ENCODE measurements at regions not wholly inside any gene's neighbourhood (a gene's known extent, or its start where the extent isn't known, plus 50 kb on each side); places are given as distances from the start of the nearest gene placed in this dataset.

- FAIRE-seq (no peak), DNase-seq (ENCODE audit: low read depth in 1 of 2, low spot score in 1 of 2) (no peak), ATAC-seq (no peak)
- no peaks in the 10 kb centered on the region for H3K4me1 ChIP-seq
- ChIA-PET CTCF (no interaction called here), POLR2A (no interaction called here)
- H3K9me3 ChIP-seq, result no peaks in the 10 kb centered on the region
- H3K27ac ChIP-seq, result no peak overlapping the region
- no peak overlapping the region for H3K4me2 ChIP-seq
- H3K4me3 ChIP-seq, result no peak overlapping the region
- no peak for TF ChIP-seq HOXB13 (CRISPR knock-in tag; IDR thresholded peaks at IDR 0.05; ENCODE audit: low read depth)
- TF ChIP-seq CBX2 (IDR thresholded peaks at IDR 0.05; ENCODE audit: borderline replicate concordance, low read depth), result no peak
- TF ChIP-seq, protein P1, sequence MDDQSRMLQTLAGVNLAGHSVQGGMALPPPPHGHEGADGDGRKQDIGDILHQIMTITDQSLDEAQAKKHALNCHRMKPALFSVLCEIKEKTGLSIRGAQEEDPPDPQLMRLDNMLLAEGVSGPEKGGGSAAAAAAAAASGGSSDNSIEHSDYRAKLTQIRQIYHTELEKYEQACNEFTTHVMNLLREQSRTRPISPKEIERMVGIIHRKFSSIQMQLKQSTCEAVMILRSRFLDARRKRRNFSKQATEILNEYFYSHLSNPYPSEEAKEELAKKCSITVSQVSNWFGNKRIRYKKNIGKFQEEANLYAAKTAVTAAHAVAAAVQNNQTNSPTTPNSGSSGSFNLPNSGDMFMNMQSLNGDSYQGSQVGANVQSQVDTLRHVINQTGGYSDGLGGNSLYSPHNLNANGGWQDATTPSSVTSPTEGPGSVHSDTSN (IDR thresholded peaks at IDR 0.05), result no peak
- no peak for TF ChIP-seq FOSB (CRISPR knock-in tag; IDR thresholded peaks at IDR 0.05)
Measured at GRCh38 chr10:61018146-61018545, 74.2 kb upstream of the RHOBTB1 start.

- Histone ChIP-seq H3K4me3 (no peak overlapping the region), H3K9me3 (no peaks in the 10 kb centered on the region), H3K27ac (no peak overlapping the region), H3K4me2 (no peak overlapping the region), H3K4me1 (no peaks in the 10 kb centered on the region)
- ChIA-PET CTCF (no interaction called here), POLR2A (no interaction called here)
- ATAC-seq (no peak), FAIRE-seq (no peak), DNase-seq (ENCODE audit: low read depth in 1 of 2, low spot score in 1 of 2) (no peak)
- TF ChIP-seq HEYL (CRISPR knock-in tag; IDR thresholded peaks at IDR 0.05) (no peak), RCOR1 (IDR thresholded peaks at IDR 0.05; ENCODE audit: low read depth, low read length) (no peak), MAZ (IDR thresholded peaks at IDR 0.05; ENCODE audit: borderline replicate concordance, low read depth, low read length) (no peak), ZSCAN20 (CRISPR knock-in tag; IDR thresholded peaks at IDR 0.05) (no peak), NPAS2 (CRISPR knock-in tag; IDR thresholded peaks at IDR 0.05; ENCODE audit: borderline replicate concordance) (no peak), RFX5 (IDR thresholded peaks at IDR 0.05) (no peak), RARB (CRISPR knock-in tag; IDR thresholded peaks at IDR 0.05) (no peak), FOXS1 (CRISPR knock-in tag; IDR thresholded peaks at IDR 0.05) (no peak), POLR2A (IDR thresholded peaks at IDR 0.05; ENCODE audit: low read length) (no peak), JUN (IDR thresholded peaks at IDR 0.05) (no peak), ZFP36 (IDR thresholded peaks at IDR 0.05; ENCODE audit: borderline replicate concordance, partially characterized antibody) (no peak), BHLHE40 (IDR thresholded peaks at IDR 0.05; ENCODE audit: low read depth, low read length) (no peak), HOXA7 (CRISPR knock-in tag; IDR thresholded peaks at IDR 0.05) (no peak), HMGXB4 (CRISPR knock-in tag; IDR thresholded peaks at IDR 0.05; ENCODE audit: borderline replicate concordance) (no peak), BCL3 (IDR thresholded peaks at IDR 0.05) (no peak), CBX8 (IDR thresholded peaks at IDR 0.05) (no peak)
- TF ChIP-seq, protein P2, sequence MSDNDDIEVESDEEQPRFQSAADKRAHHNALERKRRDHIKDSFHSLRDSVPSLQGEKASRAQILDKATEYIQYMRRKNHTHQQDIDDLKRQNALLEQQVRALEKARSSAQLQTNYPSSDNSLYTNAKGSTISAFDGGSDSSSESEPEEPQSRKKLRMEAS (IDR thresholded peaks at IDR 0.05), result no peak
- 72% methylated on average over 1 of the region's 1 CpG for WGBS (ENCODE audit: missing lambda C conversion rate)
Measured at GRCh38 chr10:61016630-61017029, 72.6 kb upstream of the RHOBTB1 start.

DNA sequence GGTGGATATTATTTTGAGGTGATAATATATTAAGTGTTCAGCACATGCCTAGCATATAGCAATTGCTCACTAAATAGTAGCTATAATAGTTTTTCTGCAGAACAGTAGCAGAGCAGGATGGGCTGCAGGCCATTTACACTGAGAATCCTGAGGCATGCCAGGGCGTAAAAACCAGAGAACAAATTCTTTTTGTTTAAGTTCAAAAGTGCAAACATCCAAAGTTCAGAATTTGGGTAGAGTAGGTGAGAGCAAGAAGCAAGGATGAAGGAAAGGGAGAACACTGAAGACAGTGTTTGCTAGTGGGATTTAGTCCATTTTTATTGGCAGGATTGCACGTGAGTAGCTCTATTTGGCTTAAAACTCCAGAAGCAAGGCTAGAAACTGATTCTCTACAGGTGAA is 72.0 kb upstream of the RHOBTB1 start:
- ATAC-seq, result no peak
- ChIA-PET CTCF (no interaction called here), POLR2A (no interaction called here)
- Histone ChIP-seq H3K27ac (no peak overlapping the region), H3K4me2 (no peak overlapping the region), H3K4me3 (no peak overlapping the region), H3K4me1 (no peaks in the 10 kb centered on the region), H3K9me3 (no peaks in the 10 kb centered on the region)
- TF ChIP-seq NPAS2 (CRISPR knock-in tag; IDR thresholded peaks at IDR 0.05; ENCODE audit: borderline replicate concordance), result no peak
- no peak for TF ChIP-seq ZC3H11A (IDR thresholded peaks at IDR 0.05)
- no peak for TF ChIP-seq EHMT2 (IDR thresholded peaks at IDR 0.05; ENCODE audit: low read depth)
- TF ChIP-seq NFE2L2 (conservative IDR thresholded peaks at IDR 0.05; ENCODE audit: low read length), result no peak
- no peak for TF ChIP-seq TP53 (CRISPR knock-in tag; IDR thresholded peaks at IDR 0.05)
- no peak for TF ChIP-seq CHD2 (IDR thresholded peaks at IDR 0.05; ENCODE audit: low read length, partially characterized antibody)
- TF ChIP-seq E2F6 (IDR thresholded peaks at IDR 0.05; ENCODE audit: borderline replicate concordance, low read depth), result no peak
- no peak for TF ChIP-seq TFCP2L1 (CRISPR knock-in tag; IDR thresholded peaks at IDR 0.05)
- TF ChIP-seq, protein P1 (IDR thresholded peaks at IDR 0.05), result no peak
- no peak for TF ChIP-seq HOXA7 (CRISPR knock-in tag; IDR thresholded peaks at IDR 0.05)
- TF ChIP-seq, protein P3, sequence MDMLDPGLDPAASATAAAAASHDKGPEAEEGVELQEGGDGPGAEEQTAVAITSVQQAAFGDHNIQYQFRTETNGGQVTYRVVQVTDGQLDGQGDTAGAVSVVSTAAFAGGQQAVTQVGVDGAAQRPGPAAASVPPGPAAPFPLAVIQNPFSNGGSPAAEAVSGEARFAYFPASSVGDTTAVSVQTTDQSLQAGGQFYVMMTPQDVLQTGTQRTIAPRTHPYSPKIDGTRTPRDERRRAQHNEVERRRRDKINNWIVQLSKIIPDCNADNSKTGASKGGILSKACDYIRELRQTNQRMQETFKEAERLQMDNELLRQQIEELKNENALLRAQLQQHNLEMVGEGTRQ (IDR thresholded peaks at IDR 0.05), result no peak
- TF ChIP-seq KDM5A (IDR thresholded peaks at IDR 0.05), result no peak
- TF ChIP-seq HDAC2 (IDR thresholded peaks at IDR 0.05), result no peak
- no peak for TF ChIP-seq ESRRA (IDR thresholded peaks at IDR 0.05; ENCODE audit: borderline replicate concordance, low read length)
- FAIRE-seq, result no peak
- 78% methylated on average over 2 of the region's 2 CpGs for WGBS (ENCODE audit: missing lambda C conversion rate)
- DNase-seq (ENCODE audit: low read depth in 1 of 2, low spot score in 1 of 2), result no peak

Data from A549 (cell line).